ENCODE measurements at regions not wholly inside any gene's neighbourhood (a gene's known extent, or its start where the extent isn't known, plus 50 kb on each side); places are given as distances from the start of the nearest gene placed in this dataset.

DNA sequence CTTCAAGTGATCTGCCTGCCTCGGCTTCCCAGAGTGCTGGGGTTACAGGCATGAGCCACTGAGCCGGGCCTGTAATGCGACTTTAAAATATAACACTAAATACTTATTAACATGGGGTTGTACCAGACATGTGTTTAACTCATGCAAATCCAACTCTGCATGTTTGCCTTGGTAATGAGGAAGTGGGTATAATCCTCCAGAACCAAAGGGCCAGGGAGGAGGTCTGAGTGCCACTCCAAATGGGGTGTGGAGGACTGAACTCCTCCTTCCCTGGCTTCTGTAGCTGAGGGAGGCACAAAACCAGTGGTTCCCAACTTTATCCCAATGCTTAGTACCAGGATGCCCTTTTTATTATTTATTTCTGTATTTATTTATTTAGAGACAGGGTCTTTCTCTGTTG lies 61.6 kb upstream of the MED13L start:
- TF ChIP-seq CTCF (optimal IDR thresholded peaks at IDR 0.05 in 1 of 3, IDR thresholded peaks at IDR 0.05 in 1 of 3, conservative IDR thresholded peaks at IDR 0.05 in 1 of 3; ENCODE audit: extremely low read depth in 1 of 3, insufficient read depth in 2 of 3, low read length in 3 of 3) (no peak), EZH2 (IDR thresholded peaks at IDR 0.05; ENCODE audit: low read length) (no peak)
